HG02798 (cell line): ENCODE measurements at regions not wholly inside any gene's neighbourhood (a gene's known extent, or its start where the extent isn't known, plus 50 kb on each side); places are given as distances from the start of the nearest gene placed in this dataset.
"Not testable (repeated sequence)": the region's sequence is repeated elsewhere in the genome, so short reads cannot be mapped to it uniquely, and the experiment has no call there.

Experiments used
- ATAC-seq: cut with Tn5 transposase; IDR thresholded peaks from one replicate; pipeline ENCODE4 v1.9.1; 2021; ENCODE audit warnings: mild to moderate bottlenecking; ENCODE audit not compliant: unreplicated experiment, poor library complexity

- no peak for ATAC-seq
Observed at GRCh38 chr1:166740668-166741276, 98.5 kb upstream of the POGK start.

- no peak for ATAC-seq
Observed at GRCh38 chr1:166763318-166763717, 76.0 kb upstream of the POGK start.

GRCh38 chr1:166766942-166767341, 72.3 kb upstream of the POGK start:
- no peak for ATAC-seq

- not testable (repeated sequence) for ATAC-seq
Observed at GRCh38 chr1:166784646-166785045, 54.6 kb upstream of the POGK start.

- ATAC-seq: no peak
Observed at GRCh38 chr1:166785987-166786386, 53.3 kb upstream of the POGK start.

- no peak for ATAC-seq
Observed at GRCh38 chr1:166789286-166789685, 50.0 kb upstream of the POGK start.
